ENCODE measurements at regions not wholly inside any gene's neighbourhood (a gene's known extent, or its start where the extent isn't known, plus 50 kb on each side); places are given as distances from the start of the nearest gene placed in this dataset.

DNA sequence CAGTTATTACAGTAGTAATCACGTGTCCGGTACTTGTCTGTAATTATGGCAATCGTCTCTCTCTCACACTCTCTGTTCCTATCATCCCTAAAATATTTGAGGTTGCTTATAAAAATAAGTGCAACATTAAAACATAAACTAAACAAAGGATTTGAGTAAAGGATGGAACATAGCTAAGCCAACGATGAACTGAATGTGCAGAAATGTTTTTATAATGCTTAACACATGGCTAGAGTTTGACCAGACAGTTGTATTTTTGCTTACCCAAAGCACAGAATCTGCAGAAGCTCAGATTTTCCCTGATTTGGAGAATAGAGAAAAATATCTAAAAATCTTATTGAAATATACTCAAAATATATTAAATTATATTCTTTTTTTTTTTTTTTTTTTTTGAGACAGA lies 1030.9 kb downstream of the NAALADL2 start:
- 77 to 83% (median 81%) methylated on average over 4 of the region's 4 CpGs for WGBS, 4 donors
- no peaks in the 10 kb centered on the region for H3K9me3 ChIP-seq (replicated peaks in 1 of 3)
- TF ChIP-seq POLR2A (IDR thresholded peaks at IDR 0.05), result no peak
- TF ChIP-seq, protein P1, sequence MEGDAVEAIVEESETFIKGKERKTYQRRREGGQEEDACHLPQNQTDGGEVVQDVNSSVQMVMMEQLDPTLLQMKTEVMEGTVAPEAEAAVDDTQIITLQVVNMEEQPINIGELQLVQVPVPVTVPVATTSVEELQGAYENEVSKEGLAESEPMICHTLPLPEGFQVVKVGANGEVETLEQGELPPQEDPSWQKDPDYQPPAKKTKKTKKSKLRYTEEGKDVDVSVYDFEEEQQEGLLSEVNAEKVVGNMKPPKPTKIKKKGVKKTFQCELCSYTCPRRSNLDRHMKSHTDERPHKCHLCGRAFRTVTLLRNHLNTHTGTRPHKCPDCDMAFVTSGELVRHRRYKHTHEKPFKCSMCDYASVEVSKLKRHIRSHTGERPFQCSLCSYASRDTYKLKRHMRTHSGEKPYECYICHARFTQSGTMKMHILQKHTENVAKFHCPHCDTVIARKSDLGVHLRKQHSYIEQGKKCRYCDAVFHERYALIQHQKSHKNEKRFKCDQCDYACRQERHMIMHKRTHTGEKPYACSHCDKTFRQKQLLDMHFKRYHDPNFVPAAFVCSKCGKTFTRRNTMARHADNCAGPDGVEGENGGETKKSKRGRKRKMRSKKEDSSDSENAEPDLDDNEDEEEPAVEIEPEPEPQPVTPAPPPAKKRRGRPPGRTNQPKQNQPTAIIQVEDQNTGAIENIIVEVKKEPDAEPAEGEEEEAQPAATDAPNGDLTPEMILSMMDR (IDR thresholded peaks at IDR 0.05), result no peak
- no peaks in the 10 kb centered on the region for H3K27me3 ChIP-seq
- DNase-seq, result no peak
- intact Hi-C loops (cut with DNase I), result no loop called here
- no peaks in the 10 kb centered on the region for H3K36me3 ChIP-seq (replicated peaks in 1 of 2)
- no peak overlapping the region for H3K27ac ChIP-seq
- H3K4me1 ChIP-seq (replicated peaks in 1 of 2), result no peaks in the 10 kb centered on the region
- no peak overlapping the region for H3K4me3 ChIP-seq

DNA sequence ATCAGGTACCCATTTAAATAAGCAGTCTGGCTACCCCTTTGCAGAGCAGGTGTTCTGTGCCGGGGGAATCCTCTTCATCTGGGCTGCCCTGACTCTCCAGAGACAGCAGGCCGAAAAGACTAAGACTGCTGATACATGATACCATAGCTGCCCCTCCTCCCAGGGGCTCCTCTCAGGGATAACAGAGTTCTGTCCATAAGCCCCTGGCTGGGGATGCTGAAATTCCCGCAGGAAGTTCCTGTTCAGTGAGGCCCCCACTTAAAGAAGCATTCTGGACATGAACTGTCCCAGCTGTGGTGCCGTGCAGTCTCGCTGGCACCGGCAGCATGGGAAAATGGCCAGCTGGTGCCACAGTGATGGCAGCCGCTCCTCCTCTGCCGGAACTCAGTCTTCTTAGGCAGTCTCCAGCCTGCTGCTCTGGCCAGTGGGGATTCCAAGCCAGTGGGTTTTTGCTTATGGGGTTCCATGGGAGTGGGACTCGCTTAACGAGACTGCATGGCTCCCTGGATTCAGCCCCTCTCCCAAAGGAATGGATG lies 1026.2 kb downstream of the NAALADL2 start:
- no peaks in the 10 kb centered on the region for H3K4me1 ChIP-seq (replicated peaks in 1 of 2)
- WGBS, 4 donors, result 70 to 92% (median 87%) methylated on average over 2 to 10 of the region's 10 CpGs
- H3K27ac ChIP-seq, result no peak overlapping the region
- no peaks in the 10 kb centered on the region for H3K36me3 ChIP-seq (replicated peaks in 1 of 2)
- intact Hi-C loops (cut with DNase I), result no loop called here
- no peaks in the 10 kb centered on the region for H3K9me3 ChIP-seq (replicated peaks in 1 of 3)
- H3K27me3 ChIP-seq, result no peaks in the 10 kb centered on the region
- DNase-seq, result no peak
- TF ChIP-seq, protein P1 (IDR thresholded peaks at IDR 0.05), result no peak
- TF ChIP-seq POLR2A (IDR thresholded peaks at IDR 0.05), result no peak
- H3K4me3 ChIP-seq, result no peak overlapping the region

DNA sequence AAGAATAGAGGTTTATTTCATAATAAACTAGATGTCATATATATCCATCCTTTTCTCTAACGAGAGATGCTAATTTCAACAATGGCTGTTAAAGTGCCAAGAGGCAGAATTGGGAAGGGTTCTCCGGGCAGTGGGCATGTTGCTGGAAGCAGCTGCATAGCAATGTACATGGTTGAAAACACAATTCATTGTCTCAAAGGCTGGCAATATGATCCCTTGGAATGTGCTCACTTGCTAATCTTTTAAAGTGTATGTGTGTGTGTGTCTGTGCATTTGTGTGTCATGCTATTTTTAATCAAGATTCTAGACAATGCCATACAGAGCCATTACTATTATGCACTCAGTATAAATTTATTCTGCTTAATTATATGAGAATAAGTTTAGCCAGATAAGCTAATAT lies 1020.3 kb downstream of the NAALADL2 start:
- Histone ChIP-seq H3K4me3 (no peak overlapping the region), H3K36me3 (replicated peaks in 1 of 2) (no peaks in the 10 kb centered on the region), H3K27ac (no peak overlapping the region), H3K4me1 (replicated peaks in 1 of 2) (no peaks in the 10 kb centered on the region), H3K27me3 (no peaks in the 10 kb centered on the region), H3K9me3 (replicated peaks in 1 of 3) (no peaks in the 10 kb centered on the region)
- WGBS, 4 donors, result 79 to 83% (median 82%) methylated on average over 2 of the region's 2 CpGs
- intact Hi-C loops (cut with DNase I), result no loop called here
- DNase-seq, result no peak
- TF ChIP-seq, protein P1 (IDR thresholded peaks at IDR 0.05), result no peak
- TF ChIP-seq POLR2A (IDR thresholded peaks at IDR 0.05), result no peak

DNA sequence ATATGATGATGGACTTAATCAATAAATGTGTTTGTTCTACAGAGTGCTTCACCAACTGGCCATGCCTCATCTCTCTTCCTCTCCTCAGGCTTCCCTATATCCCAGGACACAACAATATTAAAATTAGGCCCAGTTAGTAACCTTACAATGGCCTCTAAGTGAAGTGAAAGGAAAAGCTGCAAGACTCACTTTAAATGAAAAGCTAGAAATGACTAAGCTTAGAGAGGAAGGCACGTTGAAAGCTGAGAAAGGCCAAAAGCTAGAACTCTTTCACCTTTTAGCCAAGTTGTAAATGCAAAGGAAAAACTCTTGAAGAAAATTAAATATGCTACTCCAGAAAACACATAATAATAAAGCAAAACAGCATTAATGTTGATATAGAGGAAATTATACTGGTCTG lies 1010.3 kb downstream of the NAALADL2 start:
- Histone ChIP-seq H3K9me3 (replicated peaks in 1 of 3) (no peaks in the 10 kb centered on the region), H3K27me3 (no peaks in the 10 kb centered on the region), H3K27ac (no peak overlapping the region), H3K4me1 (replicated peaks in 1 of 2) (peaks cover 0 to 6% of the 10 kb centered on the region in 2 donors), H3K4me3 (no peak overlapping the region), H3K36me3 (replicated peaks in 1 of 2) (no peaks in the 10 kb centered on the region)
- TF ChIP-seq, protein P1 (IDR thresholded peaks at IDR 0.05), result no peak
- TF ChIP-seq POLR2A (IDR thresholded peaks at IDR 0.05), result no peak
- intact Hi-C loops (cut with DNase I), result no loop called here
- WGBS, 4 donors, result 46 to 63% (median 57%) methylated on average over 1 of the region's 1 CpG
- no peak for DNase-seq
